ENCODE measurements at regions not wholly inside any gene's neighbourhood (a gene's known extent, or its start where the extent isn't known, plus 50 kb on each side); places are given as distances from the start of the nearest gene placed in this dataset.

DNA sequence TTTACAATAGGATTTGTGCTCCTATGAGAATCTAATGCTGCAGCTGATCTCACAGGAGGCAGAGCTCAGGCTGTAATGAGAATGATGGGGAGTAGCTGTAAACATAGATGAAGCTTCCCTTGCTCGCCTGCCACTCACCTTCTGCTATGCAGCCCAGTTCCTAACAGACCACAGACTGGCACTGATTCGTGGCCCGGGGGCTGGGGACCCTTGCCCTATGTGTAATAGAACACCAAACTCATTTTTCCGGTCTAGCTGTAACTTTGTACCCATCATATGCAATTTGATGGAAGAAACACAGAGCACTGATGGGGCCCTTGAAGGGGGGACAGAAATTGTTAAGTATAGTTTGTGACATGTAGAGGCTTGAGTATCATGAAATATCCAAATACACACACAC is 79.6 kb upstream of the OR5AK2 start:
- TF ChIP-seq CTCF (IDR thresholded peaks at IDR 0.05; ENCODE audit: low read depth, low read length) (no peak), EZH2phosphoT487 (IDR thresholded peaks at IDR 0.05; ENCODE audit: low read depth) (no peak)
